Heart left ventricle (tissue), 16 donors: ENCODE measurements at regions not wholly inside any gene's neighbourhood (a gene's known extent, or its start where the extent isn't known, plus 50 kb on each side); places are given as distances from the start of the nearest gene placed in this dataset.
A peak's percentile ranks its signal among the peaks of the same experiment; 100 is the strongest.

ENCODE experiments used
- ATAC-seq, 4 donors: fragments of 200-7000 bp; cut with Tn5 transposase; one replicate each; pipeline ENCODE4 v1.9.1; 2020 to 2022; ENCODE audit warnings: moderate library complexity in 4 of 4, mild to moderate bottlenecking in 3 of 4, moderate number of reproducible peaks in 1 of 4
- DNase-seq, 5 donors: peaks; one replicate each; pipeline ENCODE4 v3.0.0-alpha.2; 2020
- H3K27ac ChIP-seq, 12 donors: fragments of 200-600 bp; sonication (generic) in 4 of 12; one replicate each; pipeline versions ENCODE4 v1.5.0 to v1.8.0; 2016 to 2022; ENCODE audit warnings: mild to moderate bottlenecking in 2 of 12
- H3K27me3 ChIP-seq, 9 donors: fragments of 200-600 bp; sonication (generic) in 2 of 9; one replicate each; pipeline versions ENCODE4 v1.5.1 to v1.8.0; 2016 to 2022; ENCODE audit warnings: mild to moderate bottlenecking in 3 of 9
- H3K36me3 ChIP-seq, 9 donors: fragments of 200-600 bp; sonication (generic) in 2 of 9; one replicate each; pipeline versions ENCODE4 v1.5.0 to v1.8.0; 2018 to 2022; ENCODE audit warnings: mild to moderate bottlenecking in 2 of 9
- H3K4me1 ChIP-seq, 12 donors: fragments of 200-600 bp; sonication (generic) in 4 of 12; one replicate each; pipeline versions ENCODE4 v1.5.0 to v1.8.0; 2016 to 2022; ENCODE audit warnings: mild to moderate bottlenecking in 3 of 12
- H3K4me3 ChIP-seq, 12 donors: fragments of 200-600 bp; sonication (generic) in 4 of 12; one replicate each; pipeline versions ENCODE4 v1.5.0 to v1.8.0; 2017 to 2022; ENCODE audit warnings: mild to moderate bottlenecking in 9 of 12, moderate library complexity in 4 of 12
- H3K9me3 ChIP-seq, 12 donors: fragments of 200-600 bp; sonication (generic) in 4 of 12; one replicate each; pipeline versions ENCODE4 v1.5.0 to v1.8.0; 2016 to 2022; ENCODE audit warnings: mild to moderate bottlenecking in 1 of 12
- POLR2A ChIP-seq, 2 donors: fragments of 450-650 bp; IDR thresholded peaks; one replicate each; pipeline ENCODE4 v1.6.1; 2017; ENCODE audit warnings: antibody characterized with exemption in 2 of 2, mild to moderate bottlenecking in 2 of 2, moderate library complexity in 2 of 2
- WGBS, 4 donors: extraction: QIAGEN DNeasy Blood & Tissue Kit in 2 of 4; methylation state at CpG; one replicate each; pipeline versions ENCODE4 v1.1.5 to v1.1.7; 2013 to 2018; 5-methylcytosine and 5-hydroxymethylcytosine counted together
- intact Hi-C, 10 donors: fragments of 100-400 bp; cut with DNase I; formaldehyde crosslinking; loops; one replicate each; pipeline versions ENCODE4 v1.11.1 to v1.14.2; 2022
- TF ChIP-seq, protein P1 (sequence below), 12 donors: fragments of 200-600 bp; sonication (generic) in 4 of 12; IDR thresholded peaks; one replicate each; pipeline versions ENCODE4 v1.5.0 to v1.8.0; 2018 to 2022; ENCODE audit warnings: antibody characterized with exemption in 12 of 12, mild to moderate bottlenecking in 5 of 12
- donor health status: ischemic (EF 13 %, LVEDD 7.1; RV severe dilation, severe dysfunction).
- donor health status: healthy with polysubstance abuse.
- donor health status: DM: no; HTN: yes; CAD: no.
- donor health status: DM: no; HTN: no; CAD: no.
- donor health status: ischemic (EF 25% LVEDD 6.9; RV normal size, moderate dysfunction).
- donor health status: ischemic (EF 25% LVEDD 5.7; RV mildly dilated, moderate dysfunction).
- donor health status: healthy.
- donor health status: DM: yes; HTN: yes; CAD: no.
- donor health status: ischemic (EF 35%, LVEDD 5.7; RV mildly dilated, moderate dysfunction).
- donor health status: nonischemic (EF 11% LVEDD 7.7; RV severe dilation, severe dysfunction).
- donor health status: DM: yes; HTN: yes; CAD: no.
- donor health status: PGD.
- donor health status: ischemic (EF 29% LVEDD 5.4; RV normal size, mild dysfunction).
- donor health status: nonischemic (EF 23%, LVEDD 6.1; RV moderate dilation, normal function).

- 64 to 85% (median 81%) methylated on average over 5 of the region's 5 CpGs for WGBS, 4 donors
- DNase-seq (no peak), ATAC-seq (no peak)
- H3K27me3 ChIP-seq = peaks cover 7 to 49% (median 25%) of the 10 kb centered on the region in 9 donors
- intact Hi-C loops = no loop called here
- H3K4me3 ChIP-seq = no peak overlapping the region
- H3K9me3 ChIP-seq = no peaks in the 10 kb centered on the region
- peaks cover 0 to 21% (median 11%) of the 10 kb centered on the region in 12 donors for H3K4me1 ChIP-seq
- TF ChIP-seq, protein P1, sequence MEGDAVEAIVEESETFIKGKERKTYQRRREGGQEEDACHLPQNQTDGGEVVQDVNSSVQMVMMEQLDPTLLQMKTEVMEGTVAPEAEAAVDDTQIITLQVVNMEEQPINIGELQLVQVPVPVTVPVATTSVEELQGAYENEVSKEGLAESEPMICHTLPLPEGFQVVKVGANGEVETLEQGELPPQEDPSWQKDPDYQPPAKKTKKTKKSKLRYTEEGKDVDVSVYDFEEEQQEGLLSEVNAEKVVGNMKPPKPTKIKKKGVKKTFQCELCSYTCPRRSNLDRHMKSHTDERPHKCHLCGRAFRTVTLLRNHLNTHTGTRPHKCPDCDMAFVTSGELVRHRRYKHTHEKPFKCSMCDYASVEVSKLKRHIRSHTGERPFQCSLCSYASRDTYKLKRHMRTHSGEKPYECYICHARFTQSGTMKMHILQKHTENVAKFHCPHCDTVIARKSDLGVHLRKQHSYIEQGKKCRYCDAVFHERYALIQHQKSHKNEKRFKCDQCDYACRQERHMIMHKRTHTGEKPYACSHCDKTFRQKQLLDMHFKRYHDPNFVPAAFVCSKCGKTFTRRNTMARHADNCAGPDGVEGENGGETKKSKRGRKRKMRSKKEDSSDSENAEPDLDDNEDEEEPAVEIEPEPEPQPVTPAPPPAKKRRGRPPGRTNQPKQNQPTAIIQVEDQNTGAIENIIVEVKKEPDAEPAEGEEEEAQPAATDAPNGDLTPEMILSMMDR (IDR thresholded peaks at IDR 0.05) = no peak
- no peak for TF ChIP-seq POLR2A (IDR thresholded peaks at IDR 0.05)
- peak overlapping the region in 1 of 12 donors; percentile 24 for H3K27ac ChIP-seq
- H3K36me3 ChIP-seq = no peaks in the 10 kb centered on the region
Measured at GRCh38 chr15:98419173-98419780, 229.1 kb upstream of the IGF1R start.

GRCh38 chr15:98420837-98421236 lies 227.5 kb upstream of the IGF1R start:
- peak in 2 of 4 donors; percentile 7 to 44 for ATAC-seq
- Histone ChIP-seq H3K4me1 (peaks cover 0 to 21% (median 11%) of the 10 kb centered on the region in 12 donors), H3K9me3 (no peaks in the 10 kb centered on the region), H3K27me3 (peaks cover 7 to 54% (median 28%) of the 10 kb centered on the region in 9 donors), H3K4me3 (peak overlapping the region in 6 of 12 donors; percentile 9 to 44 (median 32)), H3K36me3 (no peaks in the 10 kb centered on the region), H3K27ac (no peak overlapping the region)
- peak in 1 of 5 donors; percentile 65 for DNase-seq
- TF ChIP-seq, protein P1 (IDR thresholded peaks at IDR 0.05) = no peak
- TF ChIP-seq POLR2A (IDR thresholded peaks at IDR 0.05) = no peak
- 29 to 44% (median 34%) methylated on average over 3 to 8 of the region's 8 CpGs for WGBS, 4 donors
- intact Hi-C loops = loop anchor here in 9 of 10 donors (1.0 to 10.0 kb wide), 6 partner anchors 107 to 516 kb away; no protein-coding TSS in a partner anchor

DNA sequence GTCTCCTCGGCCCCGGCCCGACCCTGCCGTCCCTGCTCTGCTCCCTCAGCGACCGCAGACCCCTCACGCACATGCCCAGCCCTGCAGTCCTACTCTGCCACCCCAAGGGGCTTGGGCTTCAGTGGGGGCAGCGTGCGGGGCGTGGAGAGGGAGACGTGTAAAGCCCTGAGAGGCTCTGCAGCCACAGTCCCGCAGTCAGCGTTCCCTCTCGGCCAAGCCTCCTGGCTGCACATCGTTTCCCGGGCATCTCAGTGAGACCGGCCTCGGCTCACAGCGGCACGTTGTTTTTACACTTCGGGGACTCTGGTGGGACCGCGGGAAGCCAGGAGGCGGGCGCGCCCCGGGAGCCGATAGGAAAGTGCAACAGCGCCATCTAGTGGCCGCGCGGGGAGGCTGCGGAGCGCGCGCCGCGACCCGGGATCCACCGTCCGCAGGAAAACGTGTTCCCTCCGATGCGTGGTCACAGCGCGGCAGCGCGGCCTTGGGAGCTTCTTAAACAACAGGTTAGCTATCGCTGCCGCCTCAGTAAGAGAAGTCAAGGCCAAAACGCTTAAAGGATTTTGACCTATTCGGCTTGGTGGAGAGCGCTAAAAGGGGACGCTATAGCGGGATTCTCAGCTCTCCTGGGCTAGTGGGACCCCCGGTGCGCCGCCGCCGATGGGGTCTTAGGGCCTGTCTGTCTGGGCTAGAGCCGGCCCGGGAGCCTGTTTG lies 226.8 kb upstream of the IGF1R start:
- DNase-seq = peak; percentile 58 to 82 (median 65)
- TF ChIP-seq, protein P1 (IDR thresholded peaks at IDR 0.05) = peak; percentile 92 to 100 (median 99)
- TF ChIP-seq POLR2A (IDR thresholded peaks at IDR 0.05) = no peak
- peak; percentile 67 to 92 (median 84) for ATAC-seq
- intact Hi-C loops = loop anchor here (1.0 to 10.0 kb wide), 6 partner anchors 107 to 517 kb away; no protein-coding TSS in a partner anchor
- peaks cover 7 to 60% (median 28%) of the 10 kb centered on the region in 9 donors for H3K27me3 ChIP-seq
- WGBS, 4 donors = 2 to 7% (median 4%) methylated on average over 34 to 62 of the region's 62 CpGs
- no peaks in the 10 kb centered on the region for H3K36me3 ChIP-seq
- H3K27ac ChIP-seq = no peak overlapping the region
- peaks cover 0 to 16% (median 10%) of the 10 kb centered on the region in 12 donors for H3K4me1 ChIP-seq
- no peaks in the 10 kb centered on the region for H3K9me3 ChIP-seq
- peak overlapping the region in 10 of 12 donors; percentile 9 to 44 (median 29) for H3K4me3 ChIP-seq

- Histone ChIP-seq H3K27ac (no peak overlapping the region), H3K27me3 (peaks cover 7 to 66% (median 28%) of the 10 kb centered on the region in 9 donors), H3K9me3 (no peaks in the 10 kb centered on the region), H3K36me3 (no peaks in the 10 kb centered on the region), H3K4me1 (peaks cover 0 to 16% (median 10%) of the 10 kb centered on the region in 12 donors), H3K4me3 (no peak overlapping the region)
- WGBS, 4 donors = 14 to 33% (median 16%) methylated on average over 5 to 13 of the region's 13 CpGs
- no peak for TF ChIP-seq POLR2A (IDR thresholded peaks at IDR 0.05)
- TF ChIP-seq, protein P1 (IDR thresholded peaks at IDR 0.05) = no peak
- ATAC-seq (no peak), DNase-seq (no peak)
- intact Hi-C loops = loop anchor here in 5 of 10 donors (2.0 to 10.0 kb wide), 3 partner anchors 110 to 517 kb away; no protein-coding TSS in a partner anchor
Measured at GRCh38 chr15:98422130-98422478, 226.2 kb upstream of the IGF1R start.
